Gastrocnemius medialis (tissue), 4 donors: ENCODE measurements at regions not wholly inside any gene's neighbourhood (a gene's known extent, or its start where the extent isn't known, plus 50 kb on each side); places are given as distances from the start of the nearest gene placed in this dataset.

ENCODE experiments used
- CTCF ChIP-seq, 5 experiments: fragments of 450-650 bp in 3 of 5; fragments of 200-600 bp in 2 of 5; sonication (generic) in 2 of 5; IDR thresholded peaks in 4 of 5; conservative IDR thresholded peaks in 1 of 5; 1 replicate in 4 of 5; 2 replicates in 1 of 5; pipeline ENCODE4 v1.5.1; 2016 to 2019; ENCODE audit warnings: antibody characterized with exemption in 5 of 5, mild to moderate bottlenecking in 3 of 5, moderate library complexity in 3 of 5
- POLR2A ChIP-seq, 2 donors: fragments of 450-650 bp; IDR thresholded peaks; one replicate each; pipeline ENCODE4 v1.6.1; 2017; ENCODE audit warnings: antibody characterized with exemption in 2 of 2, mild to moderate bottlenecking in 2 of 2, moderate library complexity in 2 of 2

GRCh38 chr2:41955316-41956043, 92.3 kb upstream of the PKDCC start:
- TF ChIP-seq CTCF (IDR thresholded peaks at IDR 0.05 in 4 of 5, conservative IDR thresholded peaks at IDR 0.05 in 1 of 5) (no peak), POLR2A (IDR thresholded peaks at IDR 0.05) (no peak)
